B cell (primary cell): ENCODE measurements at regions not wholly inside any gene's neighbourhood (a gene's known extent, or its start where the extent isn't known, plus 50 kb on each side); places are given as distances from the start of the nearest gene placed in this dataset.

Experiments
- ATAC-seq: fragments of 200-7000 bp; cut with Tn5 transposase; one replicate; pipeline ENCODE4 v1.10.0; 2021; ENCODE audit warnings: low read depth, mild to moderate bottlenecking, moderate number of reproducible peaks, moderate library complexity
- CTCF ChIA-PET: fragments of 350-600 bp; sonication (Branson Sonifier 250); formaldehyde crosslinking; loops from one replicate; lab custom pipeline; 2021; ENCODE audit warnings: antibody characterized with exemption, inconsistent platforms; lab: Charles Lee
- POLR2A ChIA-PET: fragments of 350-600 bp; sonication (Branson Sonifier 250); formaldehyde crosslinking; loops from one replicate; lab custom pipeline; 2021; ENCODE audit warnings: antibody characterized with exemption; lab: Charles Lee
- DNase-seq: peaks from one replicate; pipeline ENCODE4 v3.0.0; 2013
- H2AFZ ChIP-seq: 2 replicates; pipeline ENCODE4 v1.6.1; 2012; ENCODE audit warnings: mild to moderate bottlenecking, low read depth, low read length; ENCODE audit not compliant: insufficient read depth, poor library complexity, severe bottlenecking
- H3K27ac ChIP-seq, 2 donors: 1 replicate in 1 of 2; 2 replicates in 1 of 2; pipeline ENCODE4 v1.5.1; 2012 to 2013; ENCODE audit warnings: low read length in 2 of 2, mild to moderate bottlenecking in 2 of 2, moderate library complexity in 1 of 2
- H3K27me3 ChIP-seq, 4 experiments: fragments of 200-600 bp in 1 of 4; sonication (generic) in 1 of 4; replicated peaks in 1 of 4; 1 replicate in 2 of 4; 2 replicates in 2 of 4; pipeline versions ENCODE4 v1.6.1 to v1.7.0; 2013 to 2016; ENCODE audit warnings: low read length in 3 of 4, mild to moderate bottlenecking in 2 of 4, mixed read lengths in 1 of 4, moderate library complexity in 1 of 4; ENCODE audit not compliant: insufficient read depth in 4 of 4, control insufficient read depth in 3 of 4; ENCODE audit errors: control extremely low read depth in 1 of 4
- H3K36me3 ChIP-seq, 2 experiments: replicated peaks in 1 of 2; 1 replicate in 1 of 2; 2 replicates in 1 of 2; pipeline versions ENCODE4 v1.6.1 to v1.7.1; 2013; ENCODE audit warnings: low read length in 1 of 2; ENCODE audit not compliant: insufficient read depth in 2 of 2, control insufficient read depth in 1 of 2; ENCODE audit errors: control extremely low read depth in 1 of 2, extremely low read depth in 1 of 2
- H3K4me1 ChIP-seq, 2 donors: fragments of 200-600 bp in 1 of 2; sonication (generic) in 1 of 2; 1 replicate in 1 of 2; 2 replicates in 1 of 2; pipeline versions ENCODE4 v1.5.1 to v1.6.1; 2013 to 2017; ENCODE audit warnings: low read length in 2 of 2; ENCODE audit not compliant: control insufficient read depth in 2 of 2, insufficient read depth in 2 of 2
- H3K4me2 ChIP-seq: replicated peaks from 2 replicates; pipeline ENCODE3; 2012; ENCODE audit warnings: mild to moderate bottlenecking, low read depth, low read length; ENCODE audit not compliant: poor library complexity, severe bottlenecking
- H3K4me3 ChIP-seq, 5 experiments: fragments of 200-600 bp in 1 of 5; sonication (generic) in 1 of 5; 1 replicate in 3 of 5; 2 replicates in 2 of 5; pipeline versions ENCODE4 v1.5.1 to v1.7.0; 2011 to 2016; ENCODE audit warnings: low read length in 4 of 5, mild to moderate bottlenecking in 4 of 5, low read depth in 2 of 5, control low read depth in 1 of 5, moderate library complexity in 1 of 5; ENCODE audit not compliant: insufficient read depth in 1 of 5; ENCODE audit errors: control extremely low read depth in 1 of 5, extremely low read depth in 1 of 5
- H3K79me2 ChIP-seq: fragments of 200-600 bp; sonication (generic); one replicate; pipeline ENCODE4 v1.6.0; 2016; ENCODE audit warnings: low read length; ENCODE audit not compliant: control insufficient read depth, insufficient read depth
- H3K9ac ChIP-seq: fragments of 200-600 bp; sonication (generic); 2 replicates; pipeline ENCODE4 v1.6.1; 2017; ENCODE audit warnings: mild to moderate bottlenecking, low read length, moderate library complexity
- H3K9me3 ChIP-seq, 3 donors: one replicate each; pipeline versions ENCODE4 v1.6.1 to v1.7.1; 2013; ENCODE audit warnings: low read length in 2 of 3; ENCODE audit not compliant: control insufficient read depth in 2 of 3, insufficient read depth in 1 of 3; ENCODE audit errors: control extremely low read depth in 1 of 3
- H4K20me1 ChIP-seq: 2 replicates; pipeline ENCODE4 v1.6.0; 2012; ENCODE audit warnings: mild to moderate bottlenecking, low read length; ENCODE audit not compliant: insufficient read depth, control insufficient read depth, poor library complexity, severe bottlenecking
- H3K27ac Mint-ChIP-seq: one replicate; pipeline ENCODE4 v1.8.0; 2021; ENCODE audit warnings: mixed read lengths
- H3K27me3 Mint-ChIP-seq: one replicate; pipeline ENCODE4 v1.8.0; 2021; ENCODE audit warnings: mixed read lengths
- H3K4me1 Mint-ChIP-seq: one replicate; pipeline ENCODE4 v1.8.0; 2021; ENCODE audit warnings: mixed read lengths
- H3K4me3 Mint-ChIP-seq: one replicate; pipeline ENCODE4 v1.8.0; 2021; ENCODE audit warnings: mixed read lengths
- H3K9me3 Mint-ChIP-seq: one replicate; pipeline ENCODE4 v1.8.0; 2022; ENCODE audit warnings: mixed read lengths; ENCODE audit not compliant: insufficient read depth
- EZH2 ChIP-seq: IDR thresholded peaks from 2 replicates; pipeline ENCODE4 v1.6.1; 2012; ENCODE audit warnings: borderline replicate concordance, low read depth, mild to moderate bottlenecking, moderate library complexity, low read length; ENCODE audit not compliant: insufficient read depth, poor library complexity, severe bottlenecking
- WGBS: methylation state at CpG from one replicate; pipeline ENCODE4 v1.1.5; 2013; ENCODE audit warnings: missing lambda C conversion rate; ENCODE audit not compliant: insufficient coverage; 5-methylcytosine and 5-hydroxymethylcytosine counted together
- intact Hi-C: fragments of 100-400 bp; cut with micrococcal nuclease; formaldehyde crosslinking; loops from one replicate; pipeline ENCODE4 v1.10.0; 2022
- TF ChIP-seq, protein P1 (sequence below): fragments of 200-600 bp; IDR thresholded peaks from one replicate; pipeline ENCODE4 v1.8.0; 2022; ENCODE audit warnings: antibody characterized with exemption, mild to moderate bottlenecking

DNA sequence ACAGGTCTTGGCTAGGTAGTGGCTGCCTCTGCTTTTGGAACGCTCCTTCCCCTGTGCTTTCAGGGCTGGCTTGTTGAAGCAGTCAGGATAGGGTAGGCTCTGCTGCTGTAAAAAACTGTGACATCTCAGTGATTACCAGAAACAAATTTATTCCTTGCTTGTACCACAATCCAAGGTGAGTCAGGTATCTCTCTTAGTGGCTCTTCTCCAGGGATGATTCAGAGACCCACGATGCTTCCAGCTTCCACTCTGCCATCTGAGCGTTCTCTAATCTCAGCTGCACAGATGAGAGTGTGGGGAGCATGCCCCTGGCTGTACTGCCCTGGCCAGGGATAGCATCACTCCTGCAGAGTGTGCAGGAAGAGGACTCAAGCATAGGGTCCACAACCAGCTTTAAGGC is 174.9 kb downstream of the VAPA start:
- H3K9me3 Mint-ChIP-seq, result peaks cover 7% of the 10 kb centered on the region
- H3K79me2 ChIP-seq, result no peaks in the 10 kb centered on the region
- intact Hi-C loops, result no loop called here
- H2AFZ ChIP-seq, result no peak overlapping the region
- no peaks in the 10 kb centered on the region for H3K27me3 ChIP-seq
- DNase-seq (no peak), ATAC-seq (no peak)
- no peak overlapping the region for H3K4me3 ChIP-seq
- no peak overlapping the region for H3K4me3 Mint-ChIP-seq
- no peak for TF ChIP-seq EZH2
- TF ChIP-seq, protein P1, sequence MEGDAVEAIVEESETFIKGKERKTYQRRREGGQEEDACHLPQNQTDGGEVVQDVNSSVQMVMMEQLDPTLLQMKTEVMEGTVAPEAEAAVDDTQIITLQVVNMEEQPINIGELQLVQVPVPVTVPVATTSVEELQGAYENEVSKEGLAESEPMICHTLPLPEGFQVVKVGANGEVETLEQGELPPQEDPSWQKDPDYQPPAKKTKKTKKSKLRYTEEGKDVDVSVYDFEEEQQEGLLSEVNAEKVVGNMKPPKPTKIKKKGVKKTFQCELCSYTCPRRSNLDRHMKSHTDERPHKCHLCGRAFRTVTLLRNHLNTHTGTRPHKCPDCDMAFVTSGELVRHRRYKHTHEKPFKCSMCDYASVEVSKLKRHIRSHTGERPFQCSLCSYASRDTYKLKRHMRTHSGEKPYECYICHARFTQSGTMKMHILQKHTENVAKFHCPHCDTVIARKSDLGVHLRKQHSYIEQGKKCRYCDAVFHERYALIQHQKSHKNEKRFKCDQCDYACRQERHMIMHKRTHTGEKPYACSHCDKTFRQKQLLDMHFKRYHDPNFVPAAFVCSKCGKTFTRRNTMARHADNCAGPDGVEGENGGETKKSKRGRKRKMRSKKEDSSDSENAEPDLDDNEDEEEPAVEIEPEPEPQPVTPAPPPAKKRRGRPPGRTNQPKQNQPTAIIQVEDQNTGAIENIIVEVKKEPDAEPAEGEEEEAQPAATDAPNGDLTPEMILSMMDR, result no peak
- no peak overlapping the region for H3K27ac Mint-ChIP-seq
- no peaks in the 10 kb centered on the region for H3K4me1 Mint-ChIP-seq
- CTCF ChIA-PET, result no interaction called here
- no peak overlapping the region for H3K27ac ChIP-seq
- no peaks in the 10 kb centered on the region for H3K27me3 Mint-ChIP-seq
- WGBS, result 77% methylated on average over 3 of the region's 3 CpGs
- no peaks in the 10 kb centered on the region for H3K36me3 ChIP-seq
- no peak overlapping the region for H3K4me2 ChIP-seq
- no peaks in the 10 kb centered on the region for H3K4me1 ChIP-seq
- no peaks in the 10 kb centered on the region for H4K20me1 ChIP-seq
- POLR2A ChIA-PET, result no interaction called here
- H3K9me3 ChIP-seq, result peaks cover 0 to under 1% (median 0%) of the 10 kb centered on the region in 3 donors
- H3K9ac ChIP-seq, result no peak overlapping the region

DNA sequence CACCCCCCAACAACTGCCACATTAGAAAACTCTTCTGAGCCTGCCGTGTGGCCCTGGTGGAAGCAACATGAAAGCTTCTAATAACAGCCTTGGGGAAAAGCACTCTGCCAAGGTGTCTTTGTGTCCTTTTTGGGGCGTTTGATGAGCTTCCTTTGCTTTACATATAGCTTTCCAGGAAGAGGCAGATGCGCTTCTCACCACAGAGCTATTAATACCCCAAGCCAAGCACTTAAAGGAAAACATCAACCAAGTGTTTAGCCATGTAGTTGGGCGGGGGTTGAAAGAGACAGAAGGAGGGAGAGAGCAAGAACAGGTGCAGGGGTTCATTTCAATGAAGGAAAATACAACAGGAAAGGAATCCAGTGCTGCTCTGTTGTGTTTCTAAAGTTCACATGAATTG is 176.1 kb downstream of the VAPA start:
- Mint-ChIP-seq H3K4me1 (no peaks in the 10 kb centered on the region), H3K4me3 (no peak overlapping the region), H3K27ac (no peak overlapping the region), H3K27me3 (no peaks in the 10 kb centered on the region), H3K9me3 (no peaks in the 10 kb centered on the region)
- Histone ChIP-seq H3K9me3 (no peaks in the 10 kb centered on the region), H2AFZ (no peak overlapping the region), H3K9ac (no peak overlapping the region), H3K27me3 (no peaks in the 10 kb centered on the region), H3K36me3 (no peaks in the 10 kb centered on the region), H3K27ac (no peak overlapping the region), H3K79me2 (no peaks in the 10 kb centered on the region), H3K4me2 (no peak overlapping the region), H3K4me3 (no peak overlapping the region), H4K20me1 (no peaks in the 10 kb centered on the region), H3K4me1 (no peaks in the 10 kb centered on the region)
- no peak for TF ChIP-seq EZH2
- TF ChIP-seq, protein P1, result no peak
- intact Hi-C loops, result no loop called here
- ATAC-seq (no peak), DNase-seq (no peak)
- CTCF ChIA-PET, result no interaction called here
- POLR2A ChIA-PET, result no interaction called here
- 0% methylated on average over 1 of the region's 4 CpGs for WGBS
